Epithelial cell of esophagus (primary cell): ENCODE measurements at regions not wholly inside any gene's neighbourhood (a gene's known extent, or its start where the extent isn't known, plus 50 kb on each side); places are given as distances from the start of the nearest gene placed in this dataset.
"Not testable (repeated sequence)": the region's sequence is repeated elsewhere in the genome, so short reads cannot be mapped to it uniquely, and the experiment has no call there.

ENCODE experiments used
- DNase-seq: peaks from one replicate; pipeline ENCODE4 v3.0.0; 2010; ENCODE audit warnings: low read depth
- H3K4me3 ChIP-seq: 2 replicates; pipeline ENCODE4 v1.5.1; 2011; ENCODE audit warnings: mild to moderate bottlenecking, low read length, control low read depth
- TF ChIP-seq, protein P1 (sequence below): IDR thresholded peaks from 2 replicates; pipeline ENCODE4 v1.5.1; 2011; ENCODE audit warnings: low read depth, mild to moderate bottlenecking, low read length, control low read depth, inconsistent platforms; ENCODE audit not compliant: insufficient read depth; ENCODE audit errors: missing control alignments

DNA sequence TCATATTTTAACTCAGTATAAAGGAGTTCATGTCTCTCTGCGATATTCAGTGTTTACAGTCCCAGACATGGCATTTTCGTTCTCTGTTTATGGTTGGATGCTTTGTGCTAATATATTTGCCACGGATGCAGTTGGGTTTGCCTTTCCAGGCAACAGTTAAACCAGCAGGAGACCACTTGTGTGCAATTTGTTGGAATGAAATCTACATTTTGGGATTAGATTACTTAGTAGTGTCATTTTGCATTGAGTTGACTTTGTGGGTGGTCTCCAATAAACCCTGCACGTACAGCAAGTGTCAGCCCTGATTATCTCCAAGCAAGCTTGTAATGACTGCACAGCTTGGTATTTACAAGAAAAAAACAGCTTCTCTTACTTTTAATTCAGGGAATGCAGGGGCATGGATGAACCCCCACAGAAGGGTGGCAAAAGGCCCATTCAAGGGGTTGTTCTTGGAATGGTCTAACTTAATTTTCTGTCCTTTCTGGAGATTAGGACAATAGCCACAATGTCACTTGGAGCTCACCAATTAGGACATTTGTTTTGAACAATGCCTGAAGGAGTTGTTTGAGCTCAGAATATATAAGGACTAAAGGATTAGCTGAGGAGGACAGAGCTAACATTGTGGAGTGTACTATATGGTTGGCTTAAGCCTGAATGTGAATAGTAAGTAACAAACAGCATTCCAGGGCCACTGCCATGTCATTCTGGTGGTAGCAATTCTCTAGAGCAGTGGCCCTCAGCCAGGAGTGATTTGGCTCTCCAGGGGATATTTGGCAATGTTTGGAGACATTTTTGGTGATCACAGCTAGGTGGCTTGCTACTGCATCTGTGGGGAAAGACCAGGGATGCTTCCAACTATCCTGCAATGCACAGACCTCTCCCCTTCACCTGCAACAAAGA is 121.5 kb downstream of the SLC4A3 start:
- DNase-seq, result no peak
- TF ChIP-seq, protein P1, sequence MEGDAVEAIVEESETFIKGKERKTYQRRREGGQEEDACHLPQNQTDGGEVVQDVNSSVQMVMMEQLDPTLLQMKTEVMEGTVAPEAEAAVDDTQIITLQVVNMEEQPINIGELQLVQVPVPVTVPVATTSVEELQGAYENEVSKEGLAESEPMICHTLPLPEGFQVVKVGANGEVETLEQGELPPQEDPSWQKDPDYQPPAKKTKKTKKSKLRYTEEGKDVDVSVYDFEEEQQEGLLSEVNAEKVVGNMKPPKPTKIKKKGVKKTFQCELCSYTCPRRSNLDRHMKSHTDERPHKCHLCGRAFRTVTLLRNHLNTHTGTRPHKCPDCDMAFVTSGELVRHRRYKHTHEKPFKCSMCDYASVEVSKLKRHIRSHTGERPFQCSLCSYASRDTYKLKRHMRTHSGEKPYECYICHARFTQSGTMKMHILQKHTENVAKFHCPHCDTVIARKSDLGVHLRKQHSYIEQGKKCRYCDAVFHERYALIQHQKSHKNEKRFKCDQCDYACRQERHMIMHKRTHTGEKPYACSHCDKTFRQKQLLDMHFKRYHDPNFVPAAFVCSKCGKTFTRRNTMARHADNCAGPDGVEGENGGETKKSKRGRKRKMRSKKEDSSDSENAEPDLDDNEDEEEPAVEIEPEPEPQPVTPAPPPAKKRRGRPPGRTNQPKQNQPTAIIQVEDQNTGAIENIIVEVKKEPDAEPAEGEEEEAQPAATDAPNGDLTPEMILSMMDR, result no peak
- H3K4me3 ChIP-seq, result no peak overlapping the region

DNA sequence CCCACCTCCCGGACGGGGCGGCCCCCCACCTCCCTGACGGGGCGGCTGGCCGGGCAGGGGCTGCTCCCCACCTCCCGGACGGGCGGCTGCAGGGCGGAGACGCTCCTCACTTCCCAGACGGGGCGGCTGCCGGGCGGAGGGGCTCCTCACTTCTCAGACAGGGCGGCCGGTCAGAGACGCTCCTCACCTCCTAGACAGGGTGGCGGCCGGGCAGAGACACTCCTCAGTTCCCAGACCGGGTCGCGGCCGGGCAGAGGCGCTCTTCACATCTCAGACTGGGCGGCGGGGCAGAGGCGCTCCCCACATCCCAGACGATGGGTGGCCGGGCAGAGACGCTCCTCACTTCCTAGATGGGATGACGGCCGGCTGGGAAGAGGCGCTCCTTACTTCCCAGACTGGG is 123.7 kb downstream of the SLC4A3 start:
- not testable (repeated sequence) for H3K4me3 ChIP-seq, DNase-seq

- TF ChIP-seq, protein P1, result no peak
- peak; percentile 63 for DNase-seq
- H3K4me3 ChIP-seq, result no peak overlapping the region
Measured at GRCh38 chr2:219752726-219753125, 125.3 kb downstream of the SLC4A3 start.

DNA sequence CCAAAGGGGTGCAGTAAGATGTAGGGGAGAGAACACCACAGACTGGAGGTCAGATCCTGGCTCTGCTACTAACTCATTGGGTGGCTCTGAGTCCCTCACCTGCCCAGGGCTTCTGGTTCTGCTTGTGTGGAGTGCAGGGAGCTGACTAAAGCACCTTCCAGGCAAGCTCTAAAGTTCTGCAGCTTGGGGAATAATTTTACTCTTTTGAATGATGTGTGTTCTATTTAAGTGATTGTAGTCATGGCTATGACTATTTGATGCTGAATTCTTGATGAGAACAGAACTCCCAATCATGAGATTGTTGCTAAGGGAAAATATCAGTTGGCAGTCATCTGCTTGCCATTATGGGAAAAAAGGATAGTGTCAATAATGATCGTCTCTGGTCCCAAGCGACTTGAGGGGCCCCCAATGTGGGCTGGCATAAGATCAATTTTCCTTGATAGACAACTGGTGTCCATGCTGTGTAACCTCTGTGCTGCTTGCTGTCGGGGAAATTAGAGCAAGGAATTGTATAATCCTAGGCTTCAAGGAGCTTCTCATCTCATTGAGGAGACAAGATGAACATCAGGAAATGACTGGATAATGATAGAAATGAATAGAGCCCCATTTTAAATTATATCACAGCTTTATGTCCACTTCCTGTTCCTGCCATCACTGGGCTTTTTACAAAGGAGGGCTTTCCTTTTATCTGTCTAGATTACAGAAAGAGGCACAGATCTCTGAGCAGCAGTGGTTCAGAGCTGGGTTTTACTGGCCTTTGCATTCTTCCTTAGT is 131.7 kb downstream of the SLC4A3 start:
- H3K4me3 ChIP-seq, result no peak overlapping the region
- TF ChIP-seq, protein P1, result no peak
- DNase-seq, result no peak

DNA sequence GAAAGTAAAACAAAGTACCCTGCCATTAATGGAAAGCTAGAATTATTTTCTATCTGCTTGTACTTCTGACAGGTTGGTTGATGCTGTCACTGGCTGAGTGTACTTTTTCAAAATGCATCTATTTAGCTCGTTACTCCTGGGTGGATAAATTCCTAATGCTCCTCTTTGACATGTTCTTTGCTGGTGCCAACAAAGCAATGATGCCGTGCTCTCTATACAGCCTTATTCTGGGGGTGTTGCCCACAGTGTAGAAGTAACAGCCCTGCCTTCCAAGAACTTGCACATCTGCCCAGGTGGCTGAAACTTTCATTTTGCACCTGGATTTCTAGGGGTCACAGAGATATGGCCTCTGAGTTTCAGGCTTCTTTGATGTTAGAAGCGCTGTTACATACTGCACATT is 132.4 kb downstream of the SLC4A3 start:
- TF ChIP-seq, protein P1, result no peak
- DNase-seq, result no peak
- no peak overlapping the region for H3K4me3 ChIP-seq

DNA sequence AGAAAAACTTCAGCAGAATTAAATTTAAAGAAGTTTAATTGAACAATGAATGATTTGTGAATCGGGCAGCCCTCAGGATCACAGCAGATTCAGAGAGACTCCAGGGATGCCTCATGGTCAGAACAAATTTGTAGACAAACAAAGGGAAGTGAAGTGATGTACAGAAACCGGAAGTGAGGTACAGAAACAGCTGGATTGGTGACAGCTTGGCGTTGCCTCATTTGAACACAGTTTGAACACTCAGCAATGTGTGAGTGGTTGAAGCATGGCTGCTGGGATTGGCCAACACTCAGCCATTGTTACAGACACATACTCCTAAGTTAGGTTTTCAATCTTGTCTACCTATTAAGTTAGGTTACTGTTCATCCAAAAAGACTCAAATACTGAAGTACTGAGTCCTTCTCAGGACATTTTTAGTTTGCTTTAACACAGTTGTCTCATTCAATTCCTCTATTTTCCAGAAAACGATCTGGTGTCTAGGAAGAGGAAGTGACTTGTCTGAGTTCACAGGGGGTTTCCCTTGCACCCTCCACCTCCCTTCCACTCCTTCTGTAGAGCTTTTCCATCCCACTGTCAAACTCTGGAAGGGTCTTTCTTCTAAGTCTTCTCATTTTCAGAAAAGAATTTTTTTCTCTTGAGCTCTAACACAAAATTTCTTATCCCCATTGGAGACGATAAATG is 137.9 kb downstream of the SLC4A3 start:
- TF ChIP-seq, protein P1, result no peak
- DNase-seq, result peak; percentile 36
- H3K4me3 ChIP-seq, result no peak overlapping the region

- TF ChIP-seq, protein P1, result no peak
- no peak for DNase-seq
- no peak overlapping the region for H3K4me3 ChIP-seq
Measured at GRCh38 chr2:219766658-219767057, 139.2 kb downstream of the SLC4A3 start.
